ENCODE measurements at regions not wholly inside any gene's neighbourhood (a gene's known extent, or its start where the extent isn't known, plus 50 kb on each side); places are given as distances from the start of the nearest gene placed in this dataset.

DNA sequence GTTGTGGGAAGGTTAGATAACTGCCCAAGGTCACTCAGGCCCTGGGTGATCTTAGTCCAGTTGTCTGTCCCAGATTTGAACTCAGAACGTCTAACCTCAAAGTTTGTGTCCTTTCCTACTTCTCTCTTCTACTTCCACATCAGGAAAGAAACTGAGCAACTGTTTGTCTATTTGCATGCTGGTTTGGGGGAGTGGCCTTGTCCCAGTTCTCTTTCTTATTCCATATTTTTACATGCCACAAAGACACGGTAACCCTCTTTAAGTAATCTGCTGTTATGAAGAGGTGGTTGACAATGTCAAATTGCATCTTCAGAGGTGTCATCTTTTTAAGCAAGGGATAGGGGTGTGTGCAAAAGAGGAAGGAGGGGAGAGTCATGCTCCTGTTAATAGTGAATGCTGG, 432.5 kb downstream of the HS3ST3B1 start:
- Mint-ChIP-seq H3K27ac (no peak overlapping the region), H3K27me3 (ENCODE audit: low read depth) (no peaks in the 10 kb centered on the region), H3K36me3 (no peaks in the 10 kb centered on the region), H3K4me1 (peaks cover 12% of the 10 kb centered on the region), H3K4me3 (no peak overlapping the region), H3K9me3 (peaks cover 20% of the 10 kb centered on the region)
- DNase-seq (ENCODE audit: low spot score) (no peak), ATAC-seq (no peak)
- TF ChIP-seq JAZF1 (CRISPR knock-in tag; IDR thresholded peaks at IDR 0.05) (no peak), TEAD4 (CRISPR knock-in tag; IDR thresholded peaks at IDR 0.05) (no peak)
- ChIA-PET CTCF (no interaction called here), POLR2A (no interaction called here)

DNA sequence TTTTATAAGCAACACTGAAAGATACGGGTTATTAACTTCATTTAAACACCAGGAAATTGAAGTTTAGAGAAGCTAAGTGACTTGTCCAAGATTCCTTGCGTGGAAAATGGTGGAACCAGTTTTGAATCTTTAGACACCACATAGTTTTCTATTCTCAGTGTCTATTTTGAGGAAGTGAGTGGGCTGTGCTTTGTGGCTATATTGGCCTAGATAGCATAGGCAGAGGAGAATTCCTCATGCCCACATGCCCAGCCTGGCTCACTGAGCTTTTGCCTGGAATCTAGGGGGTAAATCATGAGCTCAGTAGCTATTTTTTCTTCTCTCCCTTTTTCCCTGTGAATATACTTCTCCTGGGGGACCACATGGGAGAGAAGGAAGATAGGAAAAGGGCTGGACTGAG, 431.3 kb downstream of the HS3ST3B1 start:
- H3K27me3 Mint-ChIP-seq (ENCODE audit: low read depth) = no peaks in the 10 kb centered on the region
- no peak for DNase-seq (ENCODE audit: low spot score)
- peaks cover 20% of the 10 kb centered on the region for H3K9me3 Mint-ChIP-seq
- peaks cover 14% of the 10 kb centered on the region for H3K4me1 Mint-ChIP-seq
- POLR2A ChIA-PET = no interaction called here
- H3K27ac Mint-ChIP-seq = no peak overlapping the region
- no peak for ATAC-seq
- TF ChIP-seq FOXJ3 (CRISPR knock-in tag; IDR thresholded peaks at IDR 0.05; ENCODE audit: borderline replicate concordance) (no peak), NR1H2 (CRISPR knock-in tag; IDR thresholded peaks at IDR 0.05) (no peak), NFATC4 (CRISPR knock-in tag; IDR thresholded peaks at IDR 0.05) (no peak), SP1 (CRISPR knock-in tag; conservative IDR thresholded peaks at IDR 0.05) (no peak), OVOL2 (CRISPR knock-in tag; IDR thresholded peaks at IDR 0.05; ENCODE audit: borderline replicate concordance) (no peak), NR2C2 (CRISPR knock-in tag; IDR thresholded peaks at IDR 0.05) (no peak), FOXK1 (CRISPR knock-in tag; IDR thresholded peaks at IDR 0.05) (no peak), ZNF138 (CRISPR knock-in tag; conservative IDR thresholded peaks at IDR 0.05) (no peak), GABPB1 (CRISPR knock-in tag; IDR thresholded peaks at IDR 0.05) (no peak), CREM (CRISPR knock-in tag; IDR thresholded peaks at IDR 0.05) (no peak), ETV6 (CRISPR knock-in tag; IDR thresholded peaks at IDR 0.05) (no peak), ZNF671 (CRISPR knock-in tag; IDR thresholded peaks at IDR 0.05) (no peak), ZBTB21 (CRISPR knock-in tag; IDR thresholded peaks at IDR 0.05; ENCODE audit: borderline replicate concordance) (no peak), ZNF416 (CRISPR knock-in tag; IDR thresholded peaks at IDR 0.05) (no peak)
- TF ChIP-seq, protein P1, sequence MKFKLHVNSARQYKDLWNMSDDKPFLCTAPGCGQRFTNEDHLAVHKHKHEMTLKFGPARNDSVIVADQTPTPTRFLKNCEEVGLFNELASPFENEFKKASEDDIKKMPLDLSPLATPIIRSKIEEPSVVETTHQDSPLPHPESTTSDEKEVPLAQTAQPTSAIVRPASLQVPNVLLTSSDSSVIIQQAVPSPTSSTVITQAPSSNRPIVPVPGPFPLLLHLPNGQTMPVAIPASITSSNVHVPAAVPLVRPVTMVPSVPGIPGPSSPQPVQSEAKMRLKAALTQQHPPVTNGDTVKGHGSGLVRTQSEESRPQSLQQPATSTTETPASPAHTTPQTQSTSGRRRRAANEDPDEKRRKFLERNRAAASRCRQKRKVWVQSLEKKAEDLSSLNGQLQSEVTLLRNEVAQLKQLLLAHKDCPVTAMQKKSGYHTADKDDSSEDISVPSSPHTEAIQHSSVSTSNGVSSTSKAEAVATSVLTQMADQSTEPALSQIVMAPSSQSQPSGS (CRISPR knock-in tag; IDR thresholded peaks at IDR 0.05; ENCODE audit: borderline replicate concordance, low read depth) = no peak
- TF ChIP-seq, protein P2, sequence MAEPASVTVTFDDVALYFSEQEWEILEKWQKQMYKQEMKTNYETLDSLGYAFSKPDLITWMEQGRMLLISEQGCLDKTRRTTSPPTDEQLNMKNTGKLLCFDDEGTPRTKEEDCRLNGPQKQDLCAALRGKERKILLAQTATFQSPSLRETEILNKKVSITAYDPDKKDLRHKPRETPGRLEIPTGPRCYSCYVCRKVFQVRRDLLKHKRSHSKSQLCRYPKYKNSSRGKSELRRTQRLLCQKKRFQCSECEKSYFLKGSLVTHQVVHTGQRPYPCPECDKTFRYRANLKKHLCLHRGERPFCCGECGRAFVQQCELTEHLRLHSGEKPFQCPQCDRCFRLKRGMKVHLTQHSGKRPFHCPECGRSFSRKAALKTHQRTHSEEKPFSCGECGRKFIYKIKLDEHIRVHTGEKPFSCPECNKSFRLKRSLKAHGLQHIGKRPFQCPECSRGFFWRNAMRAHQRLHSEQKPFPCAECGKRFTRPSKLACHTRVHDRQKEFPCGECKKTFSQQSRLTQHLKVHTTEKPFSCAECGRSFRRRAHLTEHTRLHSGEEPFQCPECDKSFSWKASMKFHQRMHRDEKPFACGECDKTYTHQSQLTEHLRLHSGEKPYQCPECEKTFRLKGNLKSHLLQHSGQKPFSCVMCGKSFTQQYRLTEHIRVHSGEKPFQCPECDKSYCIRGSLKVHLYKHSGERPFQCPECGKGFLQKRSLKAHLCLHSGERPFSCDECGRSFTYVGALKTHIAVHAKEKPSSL (CRISPR knock-in tag; conservative IDR thresholded peaks at IDR 0.05) = no peak
- TF ChIP-seq, protein P3, sequence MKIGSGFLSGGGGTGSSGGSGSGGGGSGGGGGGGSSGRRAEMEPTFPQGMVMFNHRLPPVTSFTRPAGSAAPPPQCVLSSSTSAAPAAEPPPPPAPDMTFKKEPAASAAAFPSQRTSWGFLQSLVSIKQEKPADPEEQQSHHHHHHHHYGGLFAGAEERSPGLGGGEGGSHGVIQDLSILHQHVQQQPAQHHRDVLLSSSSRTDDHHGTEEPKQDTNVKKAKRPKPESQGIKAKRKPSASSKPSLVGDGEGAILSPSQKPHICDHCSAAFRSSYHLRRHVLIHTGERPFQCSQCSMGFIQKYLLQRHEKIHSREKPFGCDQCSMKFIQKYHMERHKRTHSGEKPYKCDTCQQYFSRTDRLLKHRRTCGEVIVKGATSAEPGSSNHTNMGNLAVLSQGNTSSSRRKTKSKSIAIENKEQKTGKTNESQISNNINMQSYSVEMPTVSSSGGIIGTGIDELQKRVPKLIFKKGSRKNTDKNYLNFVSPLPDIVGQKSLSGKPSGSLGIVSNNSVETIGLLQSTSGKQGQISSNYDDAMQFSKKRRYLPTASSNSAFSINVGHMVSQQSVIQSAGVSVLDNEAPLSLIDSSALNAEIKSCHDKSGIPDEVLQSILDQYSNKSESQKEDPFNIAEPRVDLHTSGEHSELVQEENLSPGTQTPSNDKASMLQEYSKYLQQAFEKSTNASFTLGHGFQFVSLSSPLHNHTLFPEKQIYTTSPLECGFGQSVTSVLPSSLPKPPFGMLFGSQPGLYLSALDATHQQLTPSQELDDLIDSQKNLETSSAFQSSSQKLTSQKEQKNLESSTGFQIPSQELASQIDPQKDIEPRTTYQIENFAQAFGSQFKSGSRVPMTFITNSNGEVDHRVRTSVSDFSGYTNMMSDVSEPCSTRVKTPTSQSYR (CRISPR knock-in tag; IDR thresholded peaks at IDR 0.05) = no peak
- TF ChIP-seq, protein P4, sequence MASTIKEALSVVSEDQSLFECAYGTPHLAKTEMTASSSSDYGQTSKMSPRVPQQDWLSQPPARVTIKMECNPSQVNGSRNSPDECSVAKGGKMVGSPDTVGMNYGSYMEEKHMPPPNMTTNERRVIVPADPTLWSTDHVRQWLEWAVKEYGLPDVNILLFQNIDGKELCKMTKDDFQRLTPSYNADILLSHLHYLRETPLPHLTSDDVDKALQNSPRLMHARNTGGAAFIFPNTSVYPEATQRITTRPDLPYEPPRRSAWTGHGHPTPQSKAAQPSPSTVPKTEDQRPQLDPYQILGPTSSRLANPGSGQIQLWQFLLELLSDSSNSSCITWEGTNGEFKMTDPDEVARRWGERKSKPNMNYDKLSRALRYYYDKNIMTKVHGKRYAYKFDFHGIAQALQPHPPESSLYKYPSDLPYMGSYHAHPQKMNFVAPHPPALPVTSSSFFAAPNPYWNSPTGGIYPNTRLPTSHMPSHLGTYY (CRISPR knock-in tag; IDR thresholded peaks at IDR 0.05) = no peak
- TF ChIP-seq, protein P5, sequence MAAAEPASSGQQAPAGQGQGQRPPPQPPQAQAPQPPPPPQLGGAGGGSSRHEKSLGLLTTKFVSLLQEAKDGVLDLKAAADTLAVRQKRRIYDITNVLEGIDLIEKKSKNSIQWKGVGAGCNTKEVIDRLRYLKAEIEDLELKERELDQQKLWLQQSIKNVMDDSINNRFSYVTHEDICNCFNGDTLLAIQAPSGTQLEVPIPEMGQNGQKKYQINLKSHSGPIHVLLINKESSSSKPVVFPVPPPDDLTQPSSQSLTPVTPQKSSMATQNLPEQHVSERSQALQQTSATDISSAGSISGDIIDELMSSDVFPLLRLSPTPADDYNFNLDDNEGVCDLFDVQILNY (CRISPR knock-in tag; IDR thresholded peaks at IDR 0.05) = no peak
- TF ChIP-seq, protein P6, sequence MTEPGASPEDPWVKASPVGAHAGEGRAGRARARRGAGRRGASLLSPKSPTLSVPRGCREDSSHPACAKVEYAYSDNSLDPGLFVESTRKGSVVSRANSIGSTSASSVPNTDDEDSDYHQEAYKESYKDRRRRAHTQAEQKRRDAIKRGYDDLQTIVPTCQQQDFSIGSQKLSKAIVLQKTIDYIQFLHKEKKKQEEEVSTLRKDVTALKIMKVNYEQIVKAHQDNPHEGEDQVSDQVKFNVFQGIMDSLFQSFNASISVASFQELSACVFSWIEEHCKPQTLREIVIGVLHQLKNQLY (CRISPR knock-in tag; IDR thresholded peaks at IDR 0.05) = no peak
- H3K4me3 Mint-ChIP-seq = no peak overlapping the region
- CTCF ChIA-PET = no interaction called here
- H3K36me3 Mint-ChIP-seq = no peaks in the 10 kb centered on the region

Measured in WTC11 (cell line).